Esophagus muscularis mucosa (tissue), 4 donors: ENCODE measurements at regions not wholly inside any gene's neighbourhood (a gene's known extent, or its start where the extent isn't known, plus 50 kb on each side); places are given as distances from the start of the nearest gene placed in this dataset.

ENCODE experiments used
- EP300 ChIP-seq: sonication (generic); formaldehyde crosslinking; IDR thresholded peaks from one replicate; pipeline ENCODE4 v1.6.1; 2017; ENCODE audit warnings: antibody characterized with exemption
- POLR2A ChIP-seq: fragments of 450-650 bp; IDR thresholded peaks from one replicate; pipeline ENCODE4 v1.6.1; 2017; ENCODE audit warnings: antibody characterized with exemption, moderate library complexity, mild to moderate bottlenecking, low read depth
- POLR2AphosphoS5 ChIP-seq, 2 donors: sonication (generic); formaldehyde crosslinking; IDR thresholded peaks; one replicate each; pipeline ENCODE4 v1.6.1; 2017; ENCODE audit warnings: antibody characterized with exemption in 2 of 2
- TF ChIP-seq, protein P1 (sequence below), 3 experiments: fragments of 200-600 bp in 2 of 3; fragments of 450-650 bp in 1 of 3; sonication (generic) in 2 of 3; IDR thresholded peaks; one replicate each; pipeline ENCODE4 v1.5.1; 2017 to 2019; ENCODE audit warnings: antibody characterized with exemption in 3 of 3, mild to moderate bottlenecking in 2 of 3, moderate library complexity in 1 of 3

DNA sequence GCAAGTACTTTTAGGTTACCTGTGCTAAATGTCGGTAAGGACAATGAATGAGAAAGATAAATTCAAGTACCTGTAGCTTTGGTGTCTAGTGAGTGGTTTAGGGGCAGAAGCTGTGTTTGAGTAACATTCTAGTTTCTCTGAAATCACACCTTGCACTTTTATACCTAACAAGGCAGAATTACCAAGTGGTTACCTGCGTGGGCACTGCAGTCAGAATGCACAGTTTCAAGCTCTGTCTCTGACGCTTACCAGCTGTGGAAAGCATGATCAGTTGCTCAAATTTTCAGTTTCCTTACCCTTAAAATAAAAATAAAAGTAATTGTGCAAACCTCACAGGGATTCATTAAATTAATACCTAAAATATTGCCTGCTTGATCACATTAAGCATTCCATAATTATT, 846.9 kb upstream of the VRK2 start:
- TF ChIP-seq, protein P1, sequence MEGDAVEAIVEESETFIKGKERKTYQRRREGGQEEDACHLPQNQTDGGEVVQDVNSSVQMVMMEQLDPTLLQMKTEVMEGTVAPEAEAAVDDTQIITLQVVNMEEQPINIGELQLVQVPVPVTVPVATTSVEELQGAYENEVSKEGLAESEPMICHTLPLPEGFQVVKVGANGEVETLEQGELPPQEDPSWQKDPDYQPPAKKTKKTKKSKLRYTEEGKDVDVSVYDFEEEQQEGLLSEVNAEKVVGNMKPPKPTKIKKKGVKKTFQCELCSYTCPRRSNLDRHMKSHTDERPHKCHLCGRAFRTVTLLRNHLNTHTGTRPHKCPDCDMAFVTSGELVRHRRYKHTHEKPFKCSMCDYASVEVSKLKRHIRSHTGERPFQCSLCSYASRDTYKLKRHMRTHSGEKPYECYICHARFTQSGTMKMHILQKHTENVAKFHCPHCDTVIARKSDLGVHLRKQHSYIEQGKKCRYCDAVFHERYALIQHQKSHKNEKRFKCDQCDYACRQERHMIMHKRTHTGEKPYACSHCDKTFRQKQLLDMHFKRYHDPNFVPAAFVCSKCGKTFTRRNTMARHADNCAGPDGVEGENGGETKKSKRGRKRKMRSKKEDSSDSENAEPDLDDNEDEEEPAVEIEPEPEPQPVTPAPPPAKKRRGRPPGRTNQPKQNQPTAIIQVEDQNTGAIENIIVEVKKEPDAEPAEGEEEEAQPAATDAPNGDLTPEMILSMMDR (IDR thresholded peaks at IDR 0.05) = no peak
- TF ChIP-seq POLR2AphosphoS5 (IDR thresholded peaks at IDR 0.05) = no peak
- TF ChIP-seq POLR2A = no peak
- no peak for TF ChIP-seq EP300
